Umbilical cord (tissue), 1 donor: ENCODE measurements at regions not wholly inside any gene's neighbourhood (a gene's known extent, or its start where the extent isn't known, plus 50 kb on each side); places are given as distances from the start of the nearest gene placed in this dataset.

Experiments
- DNase-seq: peaks from one replicate; pipeline ENCODE4 v3.0.0-alpha.2; 2015; ENCODE audit warnings: low spot score

GRCh38 chr18:2412996-2413751 is 158.1 kb downstream of the METTL4 start:
- peak; percentile 42 for DNase-seq

DNA sequence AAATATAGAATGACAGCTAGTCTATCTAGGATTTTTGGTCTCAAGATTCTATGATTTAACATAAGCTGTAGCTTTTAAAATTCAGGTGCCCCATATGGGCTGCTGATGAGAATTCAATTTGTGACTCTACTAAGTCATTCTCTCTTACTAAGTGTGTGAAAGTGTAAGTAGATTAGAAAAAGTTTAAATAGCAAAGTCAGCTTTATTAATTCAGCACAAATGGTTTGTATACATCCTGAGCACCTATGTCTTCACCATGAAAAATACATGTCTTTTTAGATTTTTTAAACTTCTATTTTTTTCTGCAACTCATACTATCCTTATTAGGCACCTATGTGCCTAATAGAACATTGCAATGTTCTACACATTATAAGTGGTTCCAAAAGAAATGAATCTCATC is 157.1 kb downstream of the METTL4 start:
- no peak for DNase-seq

GRCh38 chr18:2415656-2416055 is 155.6 kb downstream of the METTL4 start:
- no peak for DNase-seq

DNA sequence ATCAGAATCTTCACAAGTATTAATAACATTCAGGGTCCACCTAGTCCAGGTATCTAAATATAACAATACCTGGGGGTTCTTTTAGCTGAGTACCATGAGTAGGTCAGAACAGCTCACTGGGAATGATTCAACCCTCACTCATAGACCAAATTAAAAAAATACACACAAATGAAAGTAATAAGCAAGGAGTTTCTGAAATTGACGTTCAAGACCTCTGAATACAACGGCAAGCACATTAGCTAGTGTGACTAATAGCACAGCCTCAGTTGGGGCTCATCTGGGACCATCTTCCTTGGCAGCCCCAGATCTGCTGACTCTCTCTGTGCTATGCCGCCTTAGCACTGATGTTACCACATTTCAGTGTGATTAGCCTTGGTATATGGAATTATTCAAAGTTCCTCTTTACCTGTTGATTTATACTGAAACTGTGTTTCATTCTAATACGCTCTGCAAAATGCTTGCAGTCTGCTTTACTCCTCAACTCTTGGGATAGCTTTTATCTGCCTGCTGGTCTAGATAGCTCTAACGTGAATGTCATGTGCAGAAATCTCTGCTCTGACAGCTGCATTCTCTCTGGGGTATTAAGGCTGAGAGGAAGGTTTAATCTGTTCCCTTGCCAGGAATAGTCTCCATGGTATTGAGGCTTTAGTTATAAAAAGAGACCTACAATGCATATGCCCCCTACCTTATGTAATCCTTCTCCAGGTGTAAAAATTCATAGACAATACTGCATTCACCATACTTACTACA is 153.3 kb downstream of the METTL4 start:
- peak; percentile 87 for DNase-seq

DNA sequence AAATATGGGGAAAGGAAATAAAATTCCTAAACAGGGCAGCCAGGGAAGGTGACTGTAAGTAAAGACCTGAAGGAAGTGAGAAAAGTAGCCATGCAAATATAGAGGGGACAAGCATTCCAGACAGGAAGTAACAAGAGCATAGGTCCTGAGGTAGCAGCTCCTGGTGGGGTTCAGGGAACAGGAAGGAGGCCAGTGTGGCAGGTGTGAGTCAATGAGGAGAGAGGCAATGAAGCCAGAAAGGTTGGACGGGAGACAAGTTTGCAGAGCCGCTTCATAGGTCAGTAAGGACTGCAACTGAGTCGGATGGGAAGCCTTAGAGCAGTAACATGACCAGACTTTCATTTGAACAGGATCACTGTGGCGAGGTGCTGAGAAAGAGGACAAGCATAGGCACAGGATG is 150.9 kb downstream of the METTL4 start:
- no peak for DNase-seq

DNA sequence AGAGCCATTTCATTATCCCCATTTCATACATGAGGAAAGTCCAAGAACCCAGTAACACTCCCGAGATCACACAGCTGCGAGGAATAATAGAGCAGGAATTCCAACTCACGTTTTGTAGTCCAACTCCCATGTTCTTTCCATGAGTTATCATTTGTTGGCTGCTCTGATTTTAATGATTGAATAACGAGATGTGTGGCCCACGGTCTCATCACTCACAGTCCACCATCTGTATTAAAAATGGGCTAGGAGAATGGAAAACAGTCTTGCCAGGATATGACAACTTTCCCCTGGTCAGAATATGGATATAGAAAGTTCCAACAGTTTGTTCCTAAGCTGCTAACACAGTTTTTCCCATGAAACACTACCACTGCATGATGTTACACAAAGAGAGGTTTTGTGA is 147.5 kb downstream of the METTL4 start:
- DNase-seq: no peak

DNA sequence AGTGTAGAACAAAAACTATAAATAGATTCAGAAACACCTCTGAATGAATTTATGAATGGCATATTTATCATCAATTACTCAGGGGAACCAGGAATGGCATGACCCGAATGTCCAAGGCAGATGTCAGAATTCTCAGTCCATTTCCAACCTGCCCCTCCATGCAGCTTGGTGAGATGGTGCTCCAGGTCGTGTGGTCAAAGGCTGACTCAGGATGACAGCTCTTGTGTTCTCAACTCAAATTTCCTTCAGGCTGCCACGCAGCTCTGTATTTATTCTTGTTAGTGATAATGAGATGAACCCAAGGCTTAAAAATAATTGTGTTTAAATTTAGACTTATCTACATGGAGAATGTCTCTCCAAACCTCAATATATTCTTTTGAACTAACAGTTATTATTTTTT is 146.9 kb downstream of the METTL4 start:
- no peak for DNase-seq

DNA sequence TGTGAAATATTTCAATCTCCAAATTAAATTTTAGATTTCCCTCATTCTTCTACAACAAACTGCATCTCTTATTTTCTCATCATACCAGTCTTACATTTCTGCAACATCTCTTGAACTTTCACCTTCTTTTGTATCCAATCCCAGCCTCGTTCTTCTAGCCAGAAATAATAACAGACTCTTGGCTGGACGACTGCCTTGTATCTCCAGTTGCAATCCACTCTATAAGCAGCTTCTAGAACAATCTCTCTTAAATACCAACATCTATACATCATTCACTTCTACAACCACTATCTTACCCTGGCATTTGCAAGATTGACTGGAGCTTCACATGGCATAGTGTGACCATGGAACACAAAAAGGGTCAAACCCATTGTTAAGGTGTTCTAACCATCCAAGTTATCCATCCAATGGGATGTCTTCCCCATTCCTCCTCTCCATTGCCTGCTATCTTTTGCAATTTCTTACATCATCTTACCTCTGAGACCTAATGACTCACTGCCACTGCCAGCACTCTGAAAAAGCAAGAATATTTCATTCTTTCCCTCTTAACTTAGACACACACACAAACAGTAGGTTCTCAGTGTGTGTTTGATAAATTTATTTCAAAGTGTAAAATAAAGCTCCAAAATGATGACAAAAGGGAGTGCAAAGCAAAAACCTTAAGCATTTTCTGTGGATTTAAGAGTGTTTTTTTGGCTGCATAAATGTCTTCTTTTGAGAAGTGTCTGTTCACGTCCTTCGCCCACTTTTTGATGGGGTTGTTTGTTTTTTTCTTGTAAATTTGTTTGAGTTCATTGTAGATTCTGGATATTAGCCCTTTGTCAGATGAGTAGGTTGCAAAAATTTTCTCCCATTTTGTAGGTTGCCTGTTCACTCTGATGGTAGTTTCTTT is 145.6 kb downstream of the METTL4 start:
- DNase-seq: no peak

GRCh38 chr18:2430191-2430590 is 141.1 kb downstream of the METTL4 start:
- no peak for DNase-seq

DNA sequence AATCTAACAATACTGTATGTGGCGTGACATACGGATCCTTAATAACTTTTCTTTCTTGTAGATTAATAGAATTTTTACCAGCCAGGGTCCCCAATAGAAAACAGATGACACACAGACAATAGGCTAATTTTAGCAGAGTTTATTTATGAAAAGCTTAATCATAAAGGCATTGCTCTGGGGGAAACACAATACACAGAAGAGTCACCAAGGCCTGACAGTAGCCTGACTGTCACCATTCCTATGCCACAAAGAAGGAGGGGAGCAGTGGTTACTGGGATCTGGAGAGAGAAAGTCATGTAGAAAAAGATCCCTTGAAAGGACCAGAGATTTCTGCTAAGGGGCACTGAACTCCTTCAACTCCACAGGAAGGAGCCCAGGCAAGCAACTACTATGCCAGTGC is 139.5 kb downstream of the METTL4 start:
- no peak for DNase-seq

- DNase-seq: peak; percentile 11
Measured at GRCh38 chr18:2433366-2433765, 137.9 kb downstream of the METTL4 start.

- no peak for DNase-seq
Measured at GRCh38 chr18:2441544-2441943, 129.8 kb downstream of the METTL4 start.

DNA sequence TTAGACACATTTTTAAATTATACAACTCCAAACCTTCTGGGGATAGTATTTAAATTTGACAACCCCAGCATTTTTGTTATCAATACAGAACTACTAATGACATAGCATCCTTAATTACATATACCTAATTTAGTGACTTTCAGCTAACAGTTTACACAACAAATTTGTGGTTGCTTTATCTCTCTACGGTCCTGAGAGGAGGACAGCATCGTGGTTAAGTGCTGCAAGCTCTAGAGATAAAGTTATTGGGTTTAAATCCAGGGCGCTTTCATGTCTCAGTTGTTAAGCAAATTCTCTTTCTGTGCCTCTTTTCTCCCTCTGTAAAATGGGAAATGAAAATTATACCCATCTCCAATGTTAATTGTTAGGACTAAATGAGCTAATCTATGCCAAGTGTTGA is 129.3 kb downstream of the METTL4 start:
- DNase-seq: no peak

GRCh38 chr18:2442726-2443275 is 128.5 kb downstream of the METTL4 start:
- peak; percentile 42 for DNase-seq

- DNase-seq: no peak
Measured at GRCh38 chr18:2444201-2444875, 127.0 kb downstream of the METTL4 start.

DNA sequence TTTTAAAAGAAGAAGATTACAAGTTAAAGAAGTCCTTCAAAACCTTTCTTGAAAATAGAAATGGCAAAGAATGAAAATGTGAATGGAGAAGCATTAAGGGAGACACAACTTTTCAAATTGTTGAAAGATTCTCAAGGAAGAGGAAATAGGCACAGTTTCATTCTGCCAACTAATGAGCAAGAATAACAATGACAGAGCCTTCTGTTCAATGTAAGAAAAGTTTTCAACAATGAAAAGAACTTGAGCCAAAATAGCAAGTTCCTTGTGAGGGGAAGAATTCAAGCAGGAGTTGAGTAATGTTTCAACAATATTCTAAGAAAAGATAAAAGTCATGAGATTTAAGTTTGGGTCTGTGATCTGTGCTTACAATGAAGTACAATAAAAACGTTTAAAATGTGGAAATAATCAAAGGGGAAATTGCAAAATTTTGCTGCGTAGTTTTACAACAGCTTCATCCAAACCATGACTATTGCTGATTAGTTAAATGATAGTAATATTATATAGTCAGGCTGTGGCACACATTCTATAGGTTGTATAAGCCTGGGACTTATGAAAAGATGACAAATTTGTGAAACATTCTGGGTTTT is 122.6 kb downstream of the METTL4 start:
- no peak for DNase-seq

- DNase-seq: no peak
Measured at GRCh38 chr18:2451556-2451955, 119.7 kb downstream of the METTL4 start.

GRCh38 chr18:2459886-2460285 is 111.4 kb downstream of the METTL4 start:
- no peak for DNase-seq

DNA sequence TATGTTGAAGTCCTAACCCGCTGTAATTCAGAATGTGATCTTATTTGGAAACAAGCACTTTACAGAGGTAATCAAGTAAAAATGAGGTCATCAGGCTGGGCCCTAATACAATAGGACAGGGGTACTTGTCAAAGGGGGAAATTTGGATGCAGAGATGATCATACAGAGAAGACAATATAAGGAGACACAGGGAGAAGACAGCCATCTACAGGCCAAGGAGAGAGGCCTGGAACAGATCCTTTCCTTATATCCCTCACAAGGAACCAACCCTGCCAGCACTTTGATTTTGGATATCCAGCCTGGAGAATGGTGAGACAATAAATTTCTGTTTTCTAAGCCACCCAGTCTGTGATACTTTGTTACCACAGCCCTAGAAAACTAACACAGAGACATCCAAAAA is 104.3 kb downstream of the METTL4 start:
- DNase-seq: no peak

- no peak for DNase-seq
Measured at GRCh38 chr18:2468051-2468450, 103.3 kb downstream of the METTL4 start.

GRCh38 chr18:2471523-2471922 is 99.8 kb downstream of the METTL4 start:
- DNase-seq: no peak
